NB4 (cell line): ENCODE measurements at regions not wholly inside any gene's neighbourhood (a gene's known extent, or its start where the extent isn't known, plus 50 kb on each side); places are given as distances from the start of the nearest gene placed in this dataset.

Source experiments
- DNase-seq: peaks from one replicate; pipeline ENCODE4 v3.0.0; 2010; ENCODE audit warnings: low read depth
- H3K4me3 ChIP-seq: one replicate; pipeline ENCODE4 v1.5.1; 2011; ENCODE audit warnings: mild to moderate bottlenecking, low read depth, low read length, moderate library complexity
- MYC ChIP-seq: IDR thresholded peaks from 2 replicates; pipeline ENCODE4 v1.6.1; 2011; ENCODE audit warnings: low read depth, low read length
- POLR2A ChIP-seq: IDR thresholded peaks from 2 replicates; pipeline ENCODE4 v1.6.1; 2011; ENCODE audit warnings: mild to moderate bottlenecking; ENCODE audit not compliant: insufficient read length; ENCODE audit errors: extremely low read depth
- TF ChIP-seq, protein P1 (sequence below): IDR thresholded peaks from 2 replicates; pipeline ENCODE4 v1.6.1; 2011; ENCODE audit warnings: low read depth, low read length
- TF ChIP-seq, protein P2 (sequence below): IDR thresholded peaks from one replicate; pipeline ENCODE4 v1.5.1; 2012; ENCODE audit warnings: low read depth, low read length

DNA sequence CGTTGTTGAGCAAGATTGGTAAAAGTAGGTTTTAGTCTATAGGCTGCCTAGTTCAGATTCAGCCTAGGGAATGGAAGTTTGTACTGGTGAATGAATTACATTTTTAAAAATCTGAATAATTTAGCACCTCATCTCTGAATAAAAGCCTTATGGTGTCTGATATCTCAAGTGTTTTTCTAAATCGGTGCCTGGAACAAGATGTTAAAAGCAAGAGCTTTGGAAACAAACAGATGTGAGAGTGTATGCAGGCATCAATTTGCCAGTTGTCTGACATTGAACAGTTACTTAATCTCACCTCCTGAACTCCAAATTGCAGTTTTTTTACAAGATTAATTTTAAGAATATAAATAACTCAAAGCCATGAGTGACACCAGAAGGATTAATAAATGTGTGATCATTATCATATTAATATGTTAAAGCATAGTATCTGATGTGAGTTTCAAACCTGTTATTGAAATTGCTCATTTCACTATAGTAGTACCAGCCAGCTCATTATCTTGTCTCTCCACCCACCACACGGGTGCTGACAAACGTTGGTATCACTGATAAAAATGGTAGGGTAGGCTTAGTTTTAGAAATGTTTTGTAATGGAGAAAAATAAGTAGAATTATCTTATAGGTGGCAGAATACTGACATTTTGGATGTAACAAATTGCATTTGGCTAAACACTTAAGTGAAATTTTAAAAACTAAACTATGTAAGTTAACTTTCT lies 157.3 kb downstream of the FAM83B start:
- H3K4me3 ChIP-seq: no peak overlapping the region

DNA sequence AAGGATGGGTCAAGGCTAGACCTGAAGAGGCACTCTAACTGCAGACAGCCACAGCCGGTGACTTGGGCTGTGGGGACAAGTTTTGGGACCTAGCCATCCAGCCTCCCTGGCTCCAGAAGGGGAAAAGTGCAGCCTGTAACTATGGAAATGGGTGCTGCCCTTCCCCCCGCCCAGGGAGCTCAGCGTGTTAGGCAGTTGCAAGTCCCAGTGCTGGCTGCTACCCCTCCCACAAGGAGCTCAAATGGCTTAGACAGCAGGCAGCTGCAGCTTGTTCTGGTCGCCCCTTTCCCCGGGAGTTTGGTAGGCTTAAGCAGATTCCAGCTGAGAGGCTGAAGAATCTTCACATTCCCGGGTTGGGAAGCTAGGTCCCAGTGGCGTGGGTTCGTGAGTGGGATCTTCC lies 162.6 kb downstream of the FAM83B start:
- no peak for TF ChIP-seq MYC
- TF ChIP-seq, protein P1, sequence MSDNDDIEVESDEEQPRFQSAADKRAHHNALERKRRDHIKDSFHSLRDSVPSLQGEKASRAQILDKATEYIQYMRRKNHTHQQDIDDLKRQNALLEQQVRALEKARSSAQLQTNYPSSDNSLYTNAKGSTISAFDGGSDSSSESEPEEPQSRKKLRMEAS: no peak
- no peak for TF ChIP-seq POLR2A
- TF ChIP-seq, protein P2, sequence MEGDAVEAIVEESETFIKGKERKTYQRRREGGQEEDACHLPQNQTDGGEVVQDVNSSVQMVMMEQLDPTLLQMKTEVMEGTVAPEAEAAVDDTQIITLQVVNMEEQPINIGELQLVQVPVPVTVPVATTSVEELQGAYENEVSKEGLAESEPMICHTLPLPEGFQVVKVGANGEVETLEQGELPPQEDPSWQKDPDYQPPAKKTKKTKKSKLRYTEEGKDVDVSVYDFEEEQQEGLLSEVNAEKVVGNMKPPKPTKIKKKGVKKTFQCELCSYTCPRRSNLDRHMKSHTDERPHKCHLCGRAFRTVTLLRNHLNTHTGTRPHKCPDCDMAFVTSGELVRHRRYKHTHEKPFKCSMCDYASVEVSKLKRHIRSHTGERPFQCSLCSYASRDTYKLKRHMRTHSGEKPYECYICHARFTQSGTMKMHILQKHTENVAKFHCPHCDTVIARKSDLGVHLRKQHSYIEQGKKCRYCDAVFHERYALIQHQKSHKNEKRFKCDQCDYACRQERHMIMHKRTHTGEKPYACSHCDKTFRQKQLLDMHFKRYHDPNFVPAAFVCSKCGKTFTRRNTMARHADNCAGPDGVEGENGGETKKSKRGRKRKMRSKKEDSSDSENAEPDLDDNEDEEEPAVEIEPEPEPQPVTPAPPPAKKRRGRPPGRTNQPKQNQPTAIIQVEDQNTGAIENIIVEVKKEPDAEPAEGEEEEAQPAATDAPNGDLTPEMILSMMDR: no peak
- no peak overlapping the region for H3K4me3 ChIP-seq
- no peak for DNase-seq

More for the DNA sequence above, 157.3 kb downstream of the FAM83B start:
- no peak for DNase-seq
- TF ChIP-seq, protein P2: no peak
- TF ChIP-seq, protein P1: no peak
- TF ChIP-seq POLR2A: no peak
- TF ChIP-seq MYC: no peak

DNA sequence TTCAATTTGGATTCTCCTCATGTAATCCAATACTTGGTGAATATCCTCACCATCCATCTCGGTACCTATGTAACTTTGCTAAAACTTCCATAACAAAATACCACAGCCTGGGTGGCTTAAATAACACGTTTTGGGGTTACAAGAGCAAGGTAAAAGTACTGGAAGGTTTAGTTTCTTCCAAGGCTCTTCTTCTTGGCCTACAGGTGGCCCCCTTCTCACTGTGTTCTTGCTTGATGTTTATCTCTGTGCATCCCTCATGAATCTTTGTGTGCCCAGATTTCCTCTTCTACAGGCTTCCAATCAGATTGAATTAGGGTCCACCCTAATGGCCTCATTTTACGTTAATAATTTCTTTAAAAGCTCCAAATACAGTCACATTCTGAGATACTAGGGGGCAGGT lies 163.3 kb upstream of the HCRTR2 start:
- peak; percentile 5 for DNase-seq
- no peak for TF ChIP-seq MYC
- TF ChIP-seq, protein P1: no peak
- TF ChIP-seq, protein P2: no peak
- no peak for TF ChIP-seq POLR2A
- H3K4me3 ChIP-seq: no peak overlapping the region

DNA sequence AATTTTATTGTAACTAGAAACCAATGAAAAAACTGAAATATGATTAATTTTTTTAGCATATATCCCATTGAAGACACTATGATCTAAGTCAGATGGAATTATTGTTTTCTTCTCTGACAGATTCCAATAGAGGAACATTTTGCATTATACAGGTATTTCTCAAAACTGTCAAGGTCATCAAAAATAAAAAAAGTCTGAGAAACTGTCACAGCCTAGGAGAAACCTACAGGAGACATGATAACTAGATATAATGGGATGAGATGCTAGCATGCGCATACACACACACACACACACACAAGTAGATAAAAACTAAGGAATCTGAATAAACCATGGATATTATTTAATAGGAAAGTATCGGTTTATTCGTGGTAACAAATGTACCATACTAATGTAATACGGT lies 161.9 kb upstream of the HCRTR2 start:
- no peak for DNase-seq
- TF ChIP-seq, protein P2: no peak
- TF ChIP-seq, protein P1: no peak
- TF ChIP-seq MYC (no peak), POLR2A (no peak)
- H3K4me3 ChIP-seq: no peak overlapping the region

DNA sequence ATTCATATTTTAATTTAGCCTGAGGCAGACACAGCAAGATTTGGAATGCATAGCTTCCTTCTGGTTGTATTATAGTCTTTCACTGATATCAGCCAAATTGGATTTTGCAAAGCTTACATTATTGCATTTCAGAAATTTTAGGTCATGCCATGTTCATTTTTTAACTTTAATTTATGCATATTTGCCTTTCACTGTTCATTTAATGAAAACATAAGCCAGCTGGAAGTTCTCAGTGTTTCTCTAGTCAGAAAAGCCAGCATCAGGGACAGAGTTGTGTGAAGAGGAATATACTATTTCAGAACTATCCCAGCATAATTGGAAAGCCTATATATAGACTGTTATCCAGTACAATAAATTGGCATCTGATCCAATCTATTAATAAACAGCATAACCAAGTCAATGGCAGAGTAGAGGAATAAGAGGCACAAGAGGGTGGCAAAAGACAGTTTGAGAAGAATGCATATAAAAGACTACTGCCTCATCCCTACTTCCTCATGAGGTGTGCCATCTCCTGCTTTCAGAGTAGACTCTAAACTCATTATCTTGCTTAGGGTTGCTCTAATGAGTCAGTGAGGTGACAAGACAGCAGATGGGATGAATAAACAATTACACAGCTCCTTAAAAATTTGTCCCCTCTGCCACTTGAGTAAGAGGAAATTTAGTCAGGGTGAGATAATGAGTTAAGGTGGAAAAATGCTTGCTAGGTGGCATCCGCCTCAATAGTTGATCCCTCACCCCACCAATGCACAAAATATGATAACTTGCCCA lies 159.8 kb upstream of the HCRTR2 start:
- DNase-seq: no peak
- no peak for TF ChIP-seq MYC
- no peak overlapping the region for H3K4me3 ChIP-seq

DNA sequence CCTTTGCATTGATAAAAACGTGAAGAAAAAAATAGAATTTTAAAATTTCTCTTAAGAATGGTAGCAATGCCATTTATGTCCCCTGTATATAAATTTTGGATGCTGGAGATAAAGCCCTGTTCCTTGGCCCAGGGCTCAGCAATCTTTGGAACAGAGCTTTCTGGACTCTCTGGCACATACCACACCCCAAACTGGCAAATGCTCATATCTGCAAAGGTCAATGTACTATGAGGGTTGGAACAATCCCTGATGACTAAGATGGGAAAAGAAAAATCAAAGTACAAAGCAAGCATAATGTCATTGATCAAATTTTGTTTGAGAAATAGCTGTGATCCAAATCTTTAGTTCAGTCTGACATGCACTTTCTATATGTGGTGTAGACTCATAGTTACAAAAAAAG lies 158.1 kb upstream of the HCRTR2 start:
- TF ChIP-seq, protein P2: no peak
- no peak for TF ChIP-seq MYC
- TF ChIP-seq, protein P1: no peak
- TF ChIP-seq POLR2A: no peak
- no peak overlapping the region for H3K4me3 ChIP-seq
- DNase-seq: no peak
